ENCODE measurements at regions not wholly inside any gene's neighbourhood (a gene's known extent, or its start where the extent isn't known, plus 50 kb on each side); places are given as distances from the start of the nearest gene placed in this dataset.

DNA sequence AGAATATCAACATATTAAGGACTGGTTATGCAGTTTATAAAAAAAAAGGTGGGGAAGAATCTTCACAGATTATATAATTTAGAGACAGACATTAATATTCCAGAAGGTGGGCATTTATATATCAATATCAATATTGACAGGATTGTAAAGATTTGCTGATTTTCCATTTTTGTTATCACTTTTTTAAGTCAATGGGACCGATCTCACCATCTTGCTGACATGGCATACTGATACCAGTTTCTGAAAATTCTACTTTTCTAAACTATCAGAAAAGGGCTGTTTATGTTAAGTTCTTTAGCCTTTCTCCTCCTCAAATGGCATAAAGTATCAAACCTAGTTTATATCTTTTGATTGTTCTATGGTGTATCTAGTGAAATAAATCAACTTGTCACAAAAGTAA, 344.1 kb upstream of the SOX5 start:
- no peak for FAIRE-seq
- CTCF ChIA-PET: no interaction called here

DNA sequence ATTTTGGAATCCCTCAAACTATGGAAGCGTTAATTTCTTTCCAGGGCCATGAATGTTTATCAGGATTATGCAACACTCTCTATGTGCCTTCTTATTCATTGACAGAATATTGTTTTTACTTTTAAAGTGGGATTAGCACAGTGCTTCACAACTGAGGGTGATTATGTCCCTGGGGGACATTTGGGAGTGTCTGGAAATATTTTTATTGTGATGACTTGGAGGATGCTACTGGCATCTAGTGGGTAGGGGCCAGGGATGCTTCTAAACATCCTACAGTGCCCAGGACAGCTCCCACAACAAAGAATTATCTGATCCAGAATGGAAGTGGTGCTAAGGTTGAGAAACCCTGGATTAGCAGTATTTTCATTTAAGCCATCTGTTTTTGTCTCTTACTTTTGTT, 338.5 kb upstream of the SOX5 start:
- DNase-seq (ENCODE audit: low read depth in 1 of 2, low spot score in 1 of 2): no peak
- Histone ChIP-seq H3K4me1 (no peaks in the 10 kb centered on the region), H3K9me3 (no peaks in the 10 kb centered on the region), H3K27ac (no peak overlapping the region), H3K4me3 (no peak overlapping the region), H3K4me2 (no peak overlapping the region)
- no peak for FAIRE-seq
- 3% methylated on average over 1 of the region's 1 CpG for WGBS (ENCODE audit: missing lambda C conversion rate)
- ATAC-seq: no peak
- TF ChIP-seq ZSCAN20 (CRISPR knock-in tag; IDR thresholded peaks at IDR 0.05): no peak
- no peak for TF ChIP-seq TP53 (CRISPR knock-in tag; IDR thresholded peaks at IDR 0.05)
- no peak for TF ChIP-seq SREBF2 (IDR thresholded peaks at IDR 0.05)
- TF ChIP-seq, protein P1, sequence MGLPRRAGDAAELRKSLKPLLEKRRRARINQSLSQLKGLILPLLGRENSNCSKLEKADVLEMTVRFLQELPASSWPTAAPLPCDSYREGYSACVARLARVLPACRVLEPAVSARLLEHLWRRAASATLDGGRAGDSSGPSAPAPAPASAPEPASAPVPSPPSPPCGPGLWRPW (IDR thresholded peaks at IDR 0.05): no peak
- no peak for TF ChIP-seq ZFP36 (IDR thresholded peaks at IDR 0.05; ENCODE audit: borderline replicate concordance, partially characterized antibody)
- no peak for TF ChIP-seq GATA3 (IDR thresholded peaks at IDR 0.05; ENCODE audit: borderline replicate concordance)
- CTCF ChIA-PET: no interaction called here
- POLR2A ChIA-PET: no interaction called here

More for the DNA sequence above, 344.1 kb upstream of the SOX5 start:
- no peak for TF ChIP-seq ZNF302 (CRISPR knock-in tag; IDR thresholded peaks at IDR 0.05)
- TF ChIP-seq, protein P2, sequence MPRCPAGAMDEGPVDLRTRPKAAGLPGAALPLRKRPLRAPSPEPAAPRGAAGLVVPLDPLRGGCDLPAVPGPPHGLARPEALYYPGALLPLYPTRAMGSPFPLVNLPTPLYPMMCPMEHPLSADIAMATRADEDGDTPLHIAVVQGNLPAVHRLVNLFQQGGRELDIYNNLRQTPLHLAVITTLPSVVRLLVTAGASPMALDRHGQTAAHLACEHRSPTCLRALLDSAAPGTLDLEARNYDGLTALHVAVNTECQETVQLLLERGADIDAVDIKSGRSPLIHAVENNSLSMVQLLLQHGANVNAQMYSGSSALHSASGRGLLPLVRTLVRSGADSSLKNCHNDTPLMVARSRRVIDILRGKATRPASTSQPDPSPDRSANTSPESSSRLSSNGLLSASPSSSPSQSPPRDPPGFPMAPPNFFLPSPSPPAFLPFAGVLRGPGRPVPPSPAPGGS (IDR thresholded peaks at IDR 0.05): no peak
- peak; percentile 31 for TF ChIP-seq MAFK (IDR thresholded peaks at IDR 0.05; ENCODE audit: partially characterized antibody)
- TF ChIP-seq, protein P3, sequence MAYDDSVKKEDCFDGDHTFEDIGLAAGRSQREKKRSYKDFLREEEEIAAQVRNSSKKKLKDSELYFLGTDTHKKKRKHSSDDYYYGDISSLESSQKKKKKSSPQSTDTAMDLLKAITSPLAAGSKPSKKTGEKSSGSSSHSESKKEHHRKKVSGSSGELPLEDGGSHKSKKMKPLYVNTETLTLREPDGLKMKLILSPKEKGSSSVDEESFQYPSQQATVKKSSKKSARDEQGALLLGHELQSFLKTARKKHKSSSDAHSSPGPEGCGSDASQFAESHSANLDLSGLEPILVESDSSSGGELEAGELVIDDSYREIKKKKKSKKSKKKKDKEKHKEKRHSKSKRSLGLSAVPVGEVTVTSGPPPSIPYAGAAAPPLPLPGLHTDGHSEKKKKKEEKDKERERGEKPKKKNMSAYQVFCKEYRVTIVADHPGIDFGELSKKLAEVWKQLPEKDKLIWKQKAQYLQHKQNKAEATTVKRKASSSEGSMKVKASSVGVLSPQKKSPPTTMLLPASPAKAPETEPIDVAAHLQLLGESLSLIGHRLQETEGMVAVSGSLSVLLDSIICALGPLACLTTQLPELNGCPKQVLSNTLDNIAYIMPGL (CRISPR knock-in tag; IDR thresholded peaks at IDR 0.05; ENCODE audit: borderline replicate concordance): no peak
- no peak for TF ChIP-seq EP300 (IDR thresholded peaks at IDR 0.05)
- ATAC-seq: no peak
- no peaks in the 10 kb centered on the region for H3K4me1 ChIP-seq
- H3K4me2 ChIP-seq: no peak overlapping the region
- H3K9me3 ChIP-seq: no peaks in the 10 kb centered on the region
- POLR2A ChIA-PET: no interaction called here
- 0% methylated on average over 1 of the region's 1 CpG for WGBS (ENCODE audit: missing lambda C conversion rate)
- H3K27ac ChIP-seq: no peak overlapping the region
- H3K4me3 ChIP-seq: no peak overlapping the region
- no peak for DNase-seq (ENCODE audit: low read depth in 1 of 2, low spot score in 1 of 2)

DNA sequence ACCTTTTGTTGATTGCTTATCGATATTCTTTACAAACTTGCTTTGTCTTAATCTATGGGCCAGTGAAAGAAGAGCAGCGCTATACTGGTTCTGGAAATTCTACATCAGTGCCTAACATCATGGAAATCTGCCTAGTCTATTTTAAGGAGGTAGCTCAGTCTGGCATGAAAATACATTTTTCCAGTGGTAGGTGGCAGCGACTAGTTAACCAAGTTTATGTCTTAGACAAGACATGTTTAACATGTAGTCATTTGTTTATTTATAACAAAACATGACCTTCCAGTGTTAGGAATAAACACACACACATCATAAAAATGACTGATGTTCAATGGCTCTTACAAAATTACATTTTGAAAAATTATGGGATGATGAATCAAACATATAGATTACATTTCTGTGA, 336.0 kb upstream of the SOX5 start:
- H3K4me1 ChIP-seq: no peaks in the 10 kb centered on the region
- H3K4me2 ChIP-seq: no peak overlapping the region
- ChIA-PET POLR2A (no interaction called here), CTCF (no interaction called here)
- FAIRE-seq (no peak), ATAC-seq (no peak), DNase-seq (ENCODE audit: low read depth in 1 of 2, low spot score in 1 of 2) (no peak)
- 20% methylated on average over 3 of the region's 3 CpGs for whole genome bisulfite sequencing (ENCODE audit: missing lambda C conversion rate)
- no peak for TF ChIP-seq RARB (CRISPR knock-in tag; IDR thresholded peaks at IDR 0.05)
- TF ChIP-seq, protein P2 (IDR thresholded peaks at IDR 0.05): no peak
- TF ChIP-seq CEBPB (IDR thresholded peaks at IDR 0.05): no peak
- TF ChIP-seq KDM1A (IDR thresholded peaks at IDR 0.05; ENCODE audit: low read depth): no peak
- no peak for TF ChIP-seq TFCP2L1 (CRISPR knock-in tag; IDR thresholded peaks at IDR 0.05)
- TF ChIP-seq, protein P4, sequence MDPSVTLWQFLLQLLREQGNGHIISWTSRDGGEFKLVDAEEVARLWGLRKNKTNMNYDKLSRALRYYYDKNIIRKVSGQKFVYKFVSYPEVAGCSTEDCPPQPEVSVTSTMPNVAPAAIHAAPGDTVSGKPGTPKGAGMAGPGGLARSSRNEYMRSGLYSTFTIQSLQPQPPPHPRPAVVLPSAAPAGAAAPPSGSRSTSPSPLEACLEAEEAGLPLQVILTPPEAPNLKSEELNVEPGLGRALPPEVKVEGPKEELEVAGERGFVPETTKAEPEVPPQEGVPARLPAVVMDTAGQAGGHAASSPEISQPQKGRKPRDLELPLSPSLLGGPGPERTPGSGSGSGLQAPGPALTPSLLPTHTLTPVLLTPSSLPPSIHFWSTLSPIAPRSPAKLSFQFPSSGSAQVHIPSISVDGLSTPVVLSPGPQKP (IDR thresholded peaks at IDR 0.05; ENCODE audit: low read depth, low read length): no peak
- TF ChIP-seq BHLHE40 (IDR thresholded peaks at IDR 0.05; ENCODE audit: low read depth, low read length): no peak
- TF ChIP-seq, protein P5, sequence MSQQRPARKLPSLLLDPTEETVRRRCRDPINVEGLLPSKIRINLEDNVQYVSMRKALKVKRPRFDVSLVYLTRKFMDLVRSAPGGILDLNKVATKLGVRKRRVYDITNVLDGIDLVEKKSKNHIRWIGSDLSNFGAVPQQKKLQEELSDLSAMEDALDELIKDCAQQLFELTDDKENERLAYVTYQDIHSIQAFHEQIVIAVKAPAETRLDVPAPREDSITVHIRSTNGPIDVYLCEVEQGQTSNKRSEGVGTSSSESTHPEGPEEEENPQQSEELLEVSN (IDR thresholded peaks at IDR 0.05; ENCODE audit: borderline replicate concordance, low read depth): no peak
- TF ChIP-seq FOSL2 (IDR thresholded peaks at IDR 0.05): no peak
- no peak for TF ChIP-seq FOSL2 (CRISPR knock-in tag; IDR thresholded peaks at IDR 0.05)
- TF ChIP-seq JUN (IDR thresholded peaks at IDR 0.05): no peak
- TF ChIP-seq HOXB13 (CRISPR knock-in tag; IDR thresholded peaks at IDR 0.05; ENCODE audit: low read depth): no peak
- H3K9me3 ChIP-seq: no peaks in the 10 kb centered on the region
- no peak overlapping the region for H3K4me3 ChIP-seq
- H3K27ac ChIP-seq: no peak overlapping the region
